Brain microvascular endothelial cell (primary cell): ENCODE measurements at regions not wholly inside any gene's neighbourhood (a gene's known extent, or its start where the extent isn't known, plus 50 kb on each side); places are given as distances from the start of the nearest gene placed in this dataset.

Experiments used
- DNase-seq: peaks from one replicate; pipeline ENCODE4 v3.0.0-alpha.2; 2020
- H3K27ac ChIP-seq: fragments of 250-450 bp; sonication (Bioruptor Pico); 2 replicates; pipeline ENCODE4 v1.5.1; 2020; ENCODE audit warnings: mild to moderate bottlenecking, moderate library complexity
- H3K27me3 ChIP-seq: fragments of 250-450 bp; sonication (Bioruptor Pico); replicated peaks from 2 replicates; pipeline ENCODE4 v1.5.1; 2020; ENCODE audit warnings: mild to moderate bottlenecking
- H3K36me3 ChIP-seq: fragments of 250-450 bp; sonication (Bioruptor Pico); replicated peaks from 2 replicates; pipeline ENCODE4 v1.5.1; 2020; ENCODE audit warnings: mild to moderate bottlenecking
- H3K4me3 ChIP-seq: 2 replicates; pipeline ENCODE4 v1.5.1; 2011; ENCODE audit warnings: low read depth, mild to moderate bottlenecking, control low read depth, low read length, moderate library complexity
- in situ Hi-C: cut with HindIII; loops from 2 replicates; pipeline ENCODE4 v1.10.0; 2017; ENCODE audit warnings: low sequenced_read_pairs, low pct_ligation_motif_present
- TF ChIP-seq, protein P1 (sequence below): IDR thresholded peaks from 2 replicates; pipeline ENCODE4 v1.5.1; 2011; ENCODE audit warnings: low read depth, mild to moderate bottlenecking, moderate library complexity, low read length, control low read depth, inconsistent platforms; ENCODE audit errors: missing control alignments

DNA sequence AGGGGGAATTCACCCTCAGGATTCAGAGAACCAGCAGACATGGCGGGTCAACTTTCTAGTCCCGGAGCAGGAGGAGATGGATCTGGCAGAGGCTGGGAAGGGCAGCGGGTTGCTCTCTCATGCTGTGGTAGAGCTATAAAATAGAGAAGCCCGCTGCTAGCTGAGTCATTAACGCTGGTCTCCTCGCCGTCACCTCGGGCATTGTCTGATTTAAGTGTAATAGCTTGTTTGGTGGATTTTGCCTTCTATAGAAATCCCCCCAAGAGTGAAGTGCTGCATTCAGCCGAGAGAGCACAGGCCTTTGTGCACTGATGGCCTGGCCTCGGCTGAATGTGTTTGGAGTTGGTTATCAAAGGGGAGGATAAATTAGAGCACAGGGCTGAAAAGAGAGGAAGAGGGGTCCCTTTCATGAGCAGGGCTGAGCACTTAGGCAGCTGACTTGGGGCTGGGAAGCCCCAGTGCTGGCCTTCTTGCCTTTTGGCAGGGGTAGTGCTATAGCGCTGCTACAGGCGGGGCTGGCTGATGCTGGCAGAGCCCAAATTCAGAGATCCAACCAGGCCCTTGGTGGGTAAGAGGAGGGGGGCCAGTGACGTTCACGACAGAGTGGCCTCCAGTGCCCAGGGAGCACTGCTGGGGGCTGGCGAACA, 161.1 kb upstream of the CADM1 start:
- DNase-seq: no peak
- no peak overlapping the region for H3K27ac ChIP-seq
- H3K36me3 ChIP-seq: no peaks in the 10 kb centered on the region
- H3K27me3 ChIP-seq: no peaks in the 10 kb centered on the region
- TF ChIP-seq, protein P1, sequence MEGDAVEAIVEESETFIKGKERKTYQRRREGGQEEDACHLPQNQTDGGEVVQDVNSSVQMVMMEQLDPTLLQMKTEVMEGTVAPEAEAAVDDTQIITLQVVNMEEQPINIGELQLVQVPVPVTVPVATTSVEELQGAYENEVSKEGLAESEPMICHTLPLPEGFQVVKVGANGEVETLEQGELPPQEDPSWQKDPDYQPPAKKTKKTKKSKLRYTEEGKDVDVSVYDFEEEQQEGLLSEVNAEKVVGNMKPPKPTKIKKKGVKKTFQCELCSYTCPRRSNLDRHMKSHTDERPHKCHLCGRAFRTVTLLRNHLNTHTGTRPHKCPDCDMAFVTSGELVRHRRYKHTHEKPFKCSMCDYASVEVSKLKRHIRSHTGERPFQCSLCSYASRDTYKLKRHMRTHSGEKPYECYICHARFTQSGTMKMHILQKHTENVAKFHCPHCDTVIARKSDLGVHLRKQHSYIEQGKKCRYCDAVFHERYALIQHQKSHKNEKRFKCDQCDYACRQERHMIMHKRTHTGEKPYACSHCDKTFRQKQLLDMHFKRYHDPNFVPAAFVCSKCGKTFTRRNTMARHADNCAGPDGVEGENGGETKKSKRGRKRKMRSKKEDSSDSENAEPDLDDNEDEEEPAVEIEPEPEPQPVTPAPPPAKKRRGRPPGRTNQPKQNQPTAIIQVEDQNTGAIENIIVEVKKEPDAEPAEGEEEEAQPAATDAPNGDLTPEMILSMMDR: no peak
- H3K4me3 ChIP-seq: no peak overlapping the region
- in situ Hi-C loops: no loop called here

GRCh38 chr11:115664313-115664712, 160.1 kb upstream of the CADM1 start:
- no peak for DNase-seq
- Histone ChIP-seq H3K4me3 (no peak overlapping the region), H3K36me3 (no peaks in the 10 kb centered on the region), H3K27ac (no peak overlapping the region), H3K27me3 (peaks cover 6% of the 10 kb centered on the region)
- in situ Hi-C loops: no loop called here
- TF ChIP-seq, protein P1: no peak

DNA sequence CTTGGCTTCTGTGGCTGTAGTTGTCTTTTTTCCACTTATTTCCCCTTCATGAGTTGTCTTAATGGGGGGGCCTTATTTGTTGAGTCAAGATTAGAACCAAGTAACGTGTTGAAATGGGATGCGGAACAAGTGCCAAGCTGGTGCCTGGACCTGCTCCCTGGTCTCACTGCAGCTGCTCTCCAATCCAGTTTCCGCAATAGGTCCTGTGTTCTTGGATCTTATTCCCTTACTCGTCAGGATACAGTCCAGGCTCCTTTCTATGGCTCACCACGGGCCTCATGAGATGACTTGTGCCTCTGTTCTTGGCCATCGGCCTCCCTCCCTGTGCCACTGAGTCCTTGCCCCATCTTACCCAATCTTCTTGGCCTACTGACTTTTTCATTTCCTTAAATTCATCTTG, 159.6 kb upstream of the CADM1 start:
- TF ChIP-seq, protein P1: no peak
- in situ Hi-C loops: no loop called here
- peaks cover 11% of the 10 kb centered on the region for H3K27me3 ChIP-seq
- H3K36me3 ChIP-seq: no peaks in the 10 kb centered on the region
- no peak overlapping the region for H3K4me3 ChIP-seq
- no peak overlapping the region for H3K27ac ChIP-seq
- no peak for DNase-seq

DNA sequence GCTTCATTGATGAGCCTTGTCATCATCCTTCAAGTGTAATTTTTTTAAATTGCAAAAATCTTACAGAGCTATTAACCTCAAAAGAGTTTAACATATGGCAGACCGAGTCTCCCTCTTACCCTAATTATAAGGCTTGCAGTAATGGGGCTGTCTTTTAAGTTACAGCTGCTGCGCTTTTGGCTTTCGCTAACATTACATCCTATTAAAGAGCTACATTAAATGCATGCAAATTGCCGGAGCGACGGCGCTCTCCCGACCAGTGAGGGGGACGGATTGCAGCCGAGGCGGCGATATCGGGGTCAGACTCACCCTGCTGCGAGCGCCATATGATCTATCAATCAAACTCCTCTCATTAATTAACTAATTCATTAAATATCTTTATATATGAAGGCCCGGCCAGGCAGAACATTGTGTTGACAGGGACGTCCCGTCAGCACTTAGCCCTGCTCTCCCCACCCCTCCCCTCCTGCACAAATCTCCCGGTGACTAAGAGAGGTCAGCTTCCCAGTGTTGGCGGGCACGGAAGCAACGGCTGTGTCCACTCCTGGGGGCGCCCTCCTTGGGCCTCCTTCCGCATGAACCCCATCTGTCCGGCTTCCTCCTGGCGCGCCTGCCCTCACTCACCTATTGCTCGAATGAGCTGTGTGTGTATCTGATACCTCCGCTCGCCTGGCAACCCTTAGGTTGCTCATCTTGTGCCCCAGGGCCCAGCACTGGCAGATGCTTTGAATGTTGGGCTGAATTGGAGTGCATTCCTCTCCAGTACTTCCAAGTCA, 156.0 kb upstream of the CADM1 start:
- H3K27me3 ChIP-seq: peaks cover 11% of the 10 kb centered on the region
- no peaks in the 10 kb centered on the region for H3K36me3 ChIP-seq
- in situ Hi-C loops: no loop called here
- peak overlapping the region; percentile 49 for H3K4me3 ChIP-seq
- TF ChIP-seq, protein P1: no peak
- DNase-seq: no peak
- H3K27ac ChIP-seq: no peak overlapping the region

DNA sequence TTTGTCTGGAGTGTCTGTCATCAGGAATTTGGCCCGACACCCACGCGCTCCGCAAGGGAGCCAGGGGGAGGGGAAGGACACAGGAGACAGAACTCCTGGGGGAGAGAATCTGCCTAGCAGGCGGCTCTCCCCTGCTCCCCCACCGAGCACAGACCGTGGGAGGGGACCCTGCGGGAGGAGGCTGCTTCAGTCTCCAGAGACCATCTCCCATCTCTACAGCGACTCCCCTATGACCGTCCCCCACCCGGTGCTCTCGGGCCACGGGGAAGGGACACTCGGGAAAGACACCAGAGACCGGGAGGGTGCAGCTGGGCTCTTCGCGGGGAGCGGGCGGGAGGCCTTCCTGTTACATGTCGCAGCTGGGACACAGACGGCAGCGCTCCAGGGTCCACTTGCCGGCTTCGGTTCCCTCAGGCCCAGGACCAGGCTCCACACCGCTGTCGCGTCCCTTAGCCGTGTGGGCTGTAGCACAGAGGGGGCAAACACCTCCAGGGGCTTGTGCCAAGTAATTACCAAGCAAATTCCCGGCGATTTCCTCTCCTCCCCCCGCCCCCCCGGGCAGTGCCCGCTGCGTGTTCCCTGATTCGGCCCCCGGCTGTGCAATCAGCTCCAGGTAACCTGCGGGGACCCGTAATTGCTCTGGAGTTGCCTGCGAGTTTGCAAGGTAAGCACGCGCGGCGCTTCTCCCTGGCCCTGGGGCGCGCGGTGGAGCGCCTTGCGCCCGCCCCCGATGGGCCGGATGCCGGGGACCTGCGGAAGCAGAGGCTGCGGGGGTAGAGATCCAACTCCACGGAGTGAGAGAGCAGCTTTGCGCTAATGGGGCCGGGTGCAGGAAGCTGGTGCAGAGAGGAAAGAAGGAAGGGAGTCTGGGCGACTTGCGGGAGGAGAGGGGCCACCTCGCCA, 155.1 kb upstream of the CADM1 start:
- Histone ChIP-seq H3K4me3 (peak overlapping the region; percentile 49), H3K27me3 (peaks cover 11% of the 10 kb centered on the region), H3K36me3 (no peaks in the 10 kb centered on the region), H3K27ac (no peak overlapping the region)
- in situ Hi-C loops: no loop called here
- no peak for DNase-seq
- TF ChIP-seq, protein P1: no peak
